K562 (cell line): ENCODE measurements at regions not wholly inside any gene's neighbourhood (a gene's known extent, or its start where the extent isn't known, plus 50 kb on each side); places are given as distances from the start of the nearest gene placed in this dataset.
A peak's percentile ranks its signal among the peaks of the same experiment; 100 is the strongest.

Experiments used
- ATAC-seq: fragments of 200-7000 bp; cut with Tn5 transposase; 3 replicates; pipeline ENCODE4 v1.9.1; 2020; ENCODE audit warnings: moderate library complexity
- BruUV-seq: library from RNA; stranded (reverse); fragments of 400-500 nt; replicated peaks from 2 replicates; lab custom pipeline; 2021; lab: Mats Ljungman, UMichigan
- CTCF ChIA-PET: fragments of 300-600 bp; formaldehyde crosslinking; extraction: SDS; loops from one replicate; lab custom pipeline; 2021; ENCODE audit warnings: low intra/inter-chr PET ratio; lab: Yijun Ruan, JAX
- POLR2A ChIA-PET: fragments of 300-600, 350-650 bp; sonication (Branson Sonifier 250); formaldehyde crosslinking; extraction: SDS; loops from one replicate; lab custom pipeline; 2021; ENCODE audit warnings: antibody characterized with exemption, inconsistent platforms; lab: Yijun Ruan, JAX
- DNase-seq, 4 experiments: peaks; one replicate each; pipeline versions ENCODE4 v3.0.0 to v3.0.0-alpha.2; 2011 to 2018; ENCODE audit warnings: low spot score in 3 of 4, mixed read lengths in 3 of 4; ENCODE audit errors: extremely low read depth in 1 of 4
- FAIRE-seq: peaks from 2 replicates; lab custom pipeline; 2011; peaks lifted over from hg19 to GRCh38; lab: Jason Lieb, UNC
- H2AFZ ChIP-seq: 2 replicates; pipeline ENCODE4 v1.6.0; 2011; ENCODE audit warnings: low read depth, low read length, control low read depth, inconsistent platforms
- H3K27ac ChIP-seq: fragments of 200-600 bp; 3 replicates; pipeline ENCODE4 v1.8.0; 2011; ENCODE audit warnings: low read depth, mild to moderate bottlenecking, control low read depth, inconsistent platforms, low read length, moderate library complexity, mixed read lengths; ENCODE audit errors: extremely low read depth
- H3K27me3 ChIP-seq, 2 experiments: fragments of 300-600 bp in 1 of 2; 2 replicates in 1 of 2; 3 replicates in 1 of 2; pipeline versions ENCODE4 v1.6.0 to v1.8.0; 2011; ENCODE audit warnings: inconsistent platforms in 2 of 2, low read length in 2 of 2, mild to moderate bottlenecking in 1 of 2, mixed read lengths in 1 of 2, moderate library complexity in 1 of 2; ENCODE audit not compliant: control insufficient read depth in 2 of 2, insufficient read depth in 2 of 2
- H3K36me3 ChIP-seq: fragments of 300-600 bp; 3 replicates; pipeline ENCODE4 v1.8.0; 2011; ENCODE audit warnings: mild to moderate bottlenecking, low read length, inconsistent platforms; ENCODE audit not compliant: control insufficient read depth, insufficient read depth
- H3K4me1 ChIP-seq, 2 experiments: fragments of 200-600 bp in 1 of 2; replicated peaks in 1 of 2; 2 replicates in 1 of 2; 3 replicates in 1 of 2; pipeline versions ENCODE4 v1.5.1 to v1.8.0; 2011; ENCODE audit warnings: inconsistent platforms in 2 of 2, low read length in 2 of 2, mild to moderate bottlenecking in 1 of 2, mixed read lengths in 1 of 2, moderate library complexity in 1 of 2; ENCODE audit not compliant: control insufficient read depth in 2 of 2, insufficient read depth in 2 of 2
- H3K4me2 ChIP-seq: 2 replicates; pipeline ENCODE4 v1.6.1; 2011; ENCODE audit warnings: low read length, control low read depth, inconsistent platforms, mixed read lengths; ENCODE audit not compliant: insufficient read depth
- H3K4me3 ChIP-seq: fragments of 200-600 bp; sonication (generic), shearing (Covaris generic); 2 replicates; pipeline ENCODE4 v1.5.1; 2016; ENCODE audit warnings: control low read depth, inconsistent platforms
- H3K79me2 ChIP-seq: fragments of 200-600 bp; 3 replicates; pipeline ENCODE4 v1.8.0; 2011; ENCODE audit warnings: low read length, inconsistent platforms; ENCODE audit not compliant: control insufficient read depth, insufficient read depth
- H3K9ac ChIP-seq, 2 experiments: 2 replicates each; pipeline versions ENCODE4 v1.6.0 to v1.6.1; 2011; ENCODE audit warnings: low read depth in 2 of 2, low read length in 2 of 2, control low read depth in 1 of 2, inconsistent platforms in 1 of 2, mild to moderate bottlenecking in 1 of 2, mixed read lengths in 1 of 2; ENCODE audit not compliant: insufficient read depth in 1 of 2
- H3K9me1 ChIP-seq: one replicate; pipeline ENCODE4 v1.6.0; 2011; ENCODE audit warnings: inconsistent platforms, mild to moderate bottlenecking, low read length, moderate library complexity; ENCODE audit not compliant: control insufficient read depth, insufficient read depth
- H3K9me3 ChIP-seq: replicated peaks from 2 replicates; pipeline ENCODE4 v1.5.1; 2011; ENCODE audit warnings: low read depth, low read length, inconsistent platforms; ENCODE audit not compliant: control insufficient read depth, insufficient read depth
- H4K20me1 ChIP-seq: replicated peaks from 2 replicates; pipeline ENCODE4 v1.6.1; 2011; ENCODE audit warnings: low read length, inconsistent platforms, mixed read lengths; ENCODE audit not compliant: control insufficient read depth, insufficient read depth
- EHMT2 ChIP-seq: fragments of 450-650 bp; IDR thresholded peaks from 2 replicates; pipeline ENCODE4 v1.6.1; 2018; ENCODE audit warnings: antibody characterized with exemption
- PML ChIP-seq: IDR thresholded peaks from 2 replicates; pipeline ENCODE4 v1.6.1; 2012; ENCODE audit warnings: low read length, inconsistent platforms
- REST ChIP-seq, 2 experiments: fragments of 450-650 bp; formaldehyde crosslinking in 1 of 2; IDR thresholded peaks; 2 replicates each; pipeline versions ENCODE4 v1.4.0 to v1.6.1; 2014 to 2020; ENCODE audit warnings: mild to moderate bottlenecking in 2 of 2, borderline replicate concordance in 1 of 2, low read depth in 1 of 2
- WGBS: fragments of 100-300 bp; shearing (Covaris generic); methylation state at CpG from one replicate; pipeline ENCODE4 v1.1.6; 2016; ENCODE audit warnings: low coverage, mixed read lengths; ENCODE audit not compliant: insufficient coverage; ENCODE audit errors: missing lambda C conversion rate; 5-methylcytosine and 5-hydroxymethylcytosine counted together
- in situ Hi-C: fragments of 300-500 bp; cut with MboI; formaldehyde crosslinking; loops from 4 replicates; pipeline ENCODE4 v1.15.0; 2018; ENCODE audit warnings: inconsistent platforms, mixed read lengths
- intact Hi-C: fragments of 100-400 bp; cut with micrococcal nuclease; formaldehyde crosslinking; loops from 2 replicates; pipeline ENCODE4 v1.14.2; 2022
- TF ChIP-seq, protein P1 (sequence below), 3 experiments: IDR thresholded peaks in 2 of 3; conservative IDR thresholded peaks in 1 of 3; 2 replicates each; pipeline ENCODE4 v1.5.1; 2011 to 2012; ENCODE audit warnings: low read length in 3 of 3, mild to moderate bottlenecking in 3 of 3, control low read depth in 2 of 3, improper control_type of control experiment in 1 of 3, inconsistent platforms in 1 of 3, low read depth in 1 of 3, mixed read lengths in 1 of 3, moderate library complexity in 1 of 3; ENCODE audit not compliant: insufficient read depth in 2 of 3
- TF ChIP-seq, protein P2 (sequence below): sonication (generic); IDR thresholded peaks from 2 replicates; pipeline ENCODE4 v1.6.1; 2016

DNA sequence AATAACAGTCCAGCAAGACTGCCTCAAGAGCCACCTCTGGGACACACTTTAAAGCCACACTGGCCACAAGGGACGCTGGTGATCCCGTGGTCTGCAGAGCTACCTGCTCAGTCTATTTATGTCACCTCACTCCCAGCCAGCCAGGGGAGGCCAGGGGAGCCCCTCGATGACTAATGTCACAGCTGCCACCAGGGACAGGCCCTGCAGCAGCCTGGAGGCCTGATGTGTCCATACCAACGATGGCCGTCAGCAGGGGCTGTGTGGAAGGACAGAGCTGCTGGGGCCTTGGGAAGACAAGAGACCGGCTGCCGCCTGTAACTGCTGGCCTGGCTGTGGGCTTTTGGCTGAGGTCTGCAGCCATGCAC lies 71.0 kb downstream of the SIK1 start:
- H3K9me3 ChIP-seq = no peaks in the 10 kb centered on the region
- FAIRE-seq (peak; percentile 42), ATAC-seq (peak; percentile 71), DNase-seq (peak in 1 of 4 experiments; percentile 36)
- H2AFZ ChIP-seq = no peak overlapping the region
- H3K9me1 ChIP-seq = no peaks in the 10 kb centered on the region
- no peak overlapping the region for H3K4me2 ChIP-seq
- WGBS = 8% methylated on average over 7 of the region's 7 CpGs
- POLR2A ChIA-PET = interaction anchor here (1.1 to 1.4 kb wide), 2 partner anchors 13 to 35 kb away, joined by 3 read pairs; no protein-coding TSS in a partner anchor
- no peaks in the 10 kb centered on the region for H3K79me2 ChIP-seq
- CTCF ChIA-PET = interaction anchor here (0.6 to 0.7 kb wide), 3 partner anchors 286 to 1346 kb away, joined by 3 to 4 read pairs (median 3); partner anchors contain the start of gene ZBTB21
- TF ChIP-seq, protein P1, sequence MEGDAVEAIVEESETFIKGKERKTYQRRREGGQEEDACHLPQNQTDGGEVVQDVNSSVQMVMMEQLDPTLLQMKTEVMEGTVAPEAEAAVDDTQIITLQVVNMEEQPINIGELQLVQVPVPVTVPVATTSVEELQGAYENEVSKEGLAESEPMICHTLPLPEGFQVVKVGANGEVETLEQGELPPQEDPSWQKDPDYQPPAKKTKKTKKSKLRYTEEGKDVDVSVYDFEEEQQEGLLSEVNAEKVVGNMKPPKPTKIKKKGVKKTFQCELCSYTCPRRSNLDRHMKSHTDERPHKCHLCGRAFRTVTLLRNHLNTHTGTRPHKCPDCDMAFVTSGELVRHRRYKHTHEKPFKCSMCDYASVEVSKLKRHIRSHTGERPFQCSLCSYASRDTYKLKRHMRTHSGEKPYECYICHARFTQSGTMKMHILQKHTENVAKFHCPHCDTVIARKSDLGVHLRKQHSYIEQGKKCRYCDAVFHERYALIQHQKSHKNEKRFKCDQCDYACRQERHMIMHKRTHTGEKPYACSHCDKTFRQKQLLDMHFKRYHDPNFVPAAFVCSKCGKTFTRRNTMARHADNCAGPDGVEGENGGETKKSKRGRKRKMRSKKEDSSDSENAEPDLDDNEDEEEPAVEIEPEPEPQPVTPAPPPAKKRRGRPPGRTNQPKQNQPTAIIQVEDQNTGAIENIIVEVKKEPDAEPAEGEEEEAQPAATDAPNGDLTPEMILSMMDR (IDR thresholded peaks at IDR 0.05 in 2 of 3, conservative IDR thresholded peaks at IDR 0.05 in 1 of 3; ENCODE audit: insufficient read depth in 2 of 3, low read depth in 1 of 3, low read length in 3 of 3) = peak; percentile 31 to 41 (median 32)
- TF ChIP-seq EHMT2 (no peak), PML (no peak), REST (IDR thresholded peaks at IDR 0.05; ENCODE audit: borderline replicate concordance) (0 out of 2 replicates have a peak, but pooled peaks have one; percentile 3), REST (CRISPR knock-in tag; IDR thresholded peaks at IDR 0.05; ENCODE audit: low read depth) (no peak)
- TF ChIP-seq, protein P2, sequence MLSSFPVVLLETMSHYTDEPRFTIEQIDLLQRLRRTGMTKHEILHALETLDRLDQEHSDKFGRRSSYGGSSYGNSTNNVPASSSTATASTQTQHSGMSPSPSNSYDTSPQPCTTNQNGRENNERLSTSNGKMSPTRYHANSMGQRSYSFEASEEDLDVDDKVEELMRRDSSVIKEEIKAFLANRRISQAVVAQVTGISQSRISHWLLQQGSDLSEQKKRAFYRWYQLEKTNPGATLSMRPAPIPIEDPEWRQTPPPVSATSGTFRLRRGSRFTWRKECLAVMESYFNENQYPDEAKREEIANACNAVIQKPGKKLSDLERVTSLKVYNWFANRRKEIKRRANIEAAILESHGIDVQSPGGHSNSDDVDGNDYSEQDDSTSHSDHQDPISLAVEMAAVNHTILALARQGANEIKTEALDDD = no peak
- H3K9ac ChIP-seq = no peak overlapping the region
- no peak overlapping the region for H3K27ac ChIP-seq
- BruUV-seq = no TSS peak
- in situ Hi-C loops (no loop called here), intact Hi-C loops (no loop called here)
- H4K20me1 ChIP-seq = peaks cover 4% of the 10 kb centered on the region; the same call in 1 of the 2 replicates
- no peaks in the 10 kb centered on the region for H3K36me3 ChIP-seq
- peaks cover 0 to 11% of the 10 kb centered on the region in 2 experiments; a peak in 1 of 5 replicates for H3K4me1 ChIP-seq
- H3K4me3 ChIP-seq = no peak overlapping the region
- H3K27me3 ChIP-seq = peaks cover 70 to 91% of the 10 kb centered on the region in 2 experiments
